Fibroblast of villous mesenchyme (primary cell): ENCODE measurements at regions not wholly inside any gene's neighbourhood (a gene's known extent, or its start where the extent isn't known, plus 50 kb on each side); places are given as distances from the start of the nearest gene placed in this dataset.
"Not testable (repeated sequence)": the region's sequence is repeated elsewhere in the genome, so short reads cannot be mapped to it uniquely, and the experiment has no call there.

ENCODE experiments used
- DNase-seq: peaks from one replicate; pipeline ENCODE4 v3.0.0-alpha.2; 2010; ENCODE audit warnings: low read depth
- H3K4me3 ChIP-seq: 2 replicates; pipeline ENCODE4 v1.5.1; 2011; ENCODE audit warnings: low read depth, mild to moderate bottlenecking, low read length
- CTCF ChIP-seq: IDR thresholded peaks from 2 replicates; pipeline ENCODE4 v1.5.1; 2012; ENCODE audit warnings: low read depth, mild to moderate bottlenecking, low read length; ENCODE audit not compliant: insufficient read depth

GRCh38 chr12:72966684-72967083, 694.5 kb downstream of the TRHDE start:
- no peak for DNase-seq
- no peak for TF ChIP-seq CTCF
- H3K4me3 ChIP-seq = no peak overlapping the region

- no peak for TF ChIP-seq CTCF
- H3K4me3 ChIP-seq = no peak overlapping the region
- DNase-seq = no peak
Measured at GRCh38 chr12:72974954-72975555, 702.9 kb downstream of the TRHDE start.

GRCh38 chr12:72978999-72979398, 706.8 kb downstream of the TRHDE start:
- DNase-seq = no peak
- TF ChIP-seq CTCF = no peak
- no peak overlapping the region for H3K4me3 ChIP-seq

- no peak for TF ChIP-seq CTCF
- no peak for DNase-seq
- no peak overlapping the region for H3K4me3 ChIP-seq
Measured at GRCh38 chr12:72982356-72982755, 710.2 kb downstream of the TRHDE start.

GRCh38 chr12:72986963-72987362, 714.8 kb downstream of the TRHDE start:
- H3K4me3 ChIP-seq = no peak overlapping the region
- DNase-seq = no peak
- no peak for TF ChIP-seq CTCF

GRCh38 chr12:72989458-72989947, 717.3 kb downstream of the TRHDE start:
- peak; percentile 20 for DNase-seq
- TF ChIP-seq CTCF = no peak
- H3K4me3 ChIP-seq = no peak overlapping the region

GRCh38 chr12:72995029-72995428, 722.9 kb downstream of the TRHDE start:
- H3K4me3 ChIP-seq, DNase-seq: not testable (repeated sequence)
